ENCODE measurements at regions not wholly inside any gene's neighbourhood (a gene's known extent, or its start where the extent isn't known, plus 50 kb on each side); places are given as distances from the start of the nearest gene placed in this dataset.

DNA sequence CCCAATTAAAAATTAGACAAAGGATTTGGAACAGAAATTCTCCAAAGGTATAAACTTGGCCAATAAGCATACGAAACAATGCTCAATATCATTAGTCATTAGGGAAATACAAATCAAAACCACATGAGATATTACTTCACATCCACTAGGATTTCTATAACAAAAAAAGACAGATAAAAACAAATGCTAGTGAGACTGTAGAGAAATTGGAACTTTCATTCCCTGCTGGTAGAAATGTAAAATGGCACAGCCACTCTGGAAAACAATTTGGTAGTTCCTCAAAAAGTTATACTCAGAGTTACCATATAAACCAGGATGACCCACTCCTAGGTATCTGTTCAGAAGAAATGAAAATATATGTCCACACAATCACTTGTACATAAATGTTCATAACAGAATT lies 71.6 kb downstream of the RPL27A start:
- TF ChIP-seq, protein P1, sequence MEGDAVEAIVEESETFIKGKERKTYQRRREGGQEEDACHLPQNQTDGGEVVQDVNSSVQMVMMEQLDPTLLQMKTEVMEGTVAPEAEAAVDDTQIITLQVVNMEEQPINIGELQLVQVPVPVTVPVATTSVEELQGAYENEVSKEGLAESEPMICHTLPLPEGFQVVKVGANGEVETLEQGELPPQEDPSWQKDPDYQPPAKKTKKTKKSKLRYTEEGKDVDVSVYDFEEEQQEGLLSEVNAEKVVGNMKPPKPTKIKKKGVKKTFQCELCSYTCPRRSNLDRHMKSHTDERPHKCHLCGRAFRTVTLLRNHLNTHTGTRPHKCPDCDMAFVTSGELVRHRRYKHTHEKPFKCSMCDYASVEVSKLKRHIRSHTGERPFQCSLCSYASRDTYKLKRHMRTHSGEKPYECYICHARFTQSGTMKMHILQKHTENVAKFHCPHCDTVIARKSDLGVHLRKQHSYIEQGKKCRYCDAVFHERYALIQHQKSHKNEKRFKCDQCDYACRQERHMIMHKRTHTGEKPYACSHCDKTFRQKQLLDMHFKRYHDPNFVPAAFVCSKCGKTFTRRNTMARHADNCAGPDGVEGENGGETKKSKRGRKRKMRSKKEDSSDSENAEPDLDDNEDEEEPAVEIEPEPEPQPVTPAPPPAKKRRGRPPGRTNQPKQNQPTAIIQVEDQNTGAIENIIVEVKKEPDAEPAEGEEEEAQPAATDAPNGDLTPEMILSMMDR (IDR thresholded peaks at IDR 0.05; ENCODE audit: low read depth, low read length) = no peak
- H3K4me3 ChIP-seq (ENCODE audit: low read depth, low read length) = no peak overlapping the region

DNA sequence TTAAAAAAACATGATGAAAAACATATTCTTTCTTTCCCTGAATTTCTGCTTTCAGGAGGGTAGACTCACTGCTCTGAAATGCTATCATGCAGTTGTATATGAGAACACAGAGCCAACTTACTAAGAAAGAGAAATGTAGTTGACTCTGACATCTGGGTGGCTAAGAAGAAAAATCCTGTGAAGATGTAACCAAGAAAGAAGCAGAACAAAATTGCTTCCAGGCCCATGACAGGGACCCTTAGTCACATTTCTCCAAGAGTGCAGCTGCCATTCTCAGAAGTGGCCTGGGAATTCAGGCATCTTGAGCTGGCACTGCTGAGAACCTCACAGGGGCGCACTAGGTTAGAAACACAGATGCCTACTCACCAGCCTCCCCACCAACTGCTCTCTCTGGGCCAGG lies 73.6 kb downstream of the RPL27A start:
- TF ChIP-seq, protein P1 (IDR thresholded peaks at IDR 0.05; ENCODE audit: low read depth, low read length) = no peak
- H3K4me3 ChIP-seq (ENCODE audit: low read depth, low read length) = no peak overlapping the region

DNA sequence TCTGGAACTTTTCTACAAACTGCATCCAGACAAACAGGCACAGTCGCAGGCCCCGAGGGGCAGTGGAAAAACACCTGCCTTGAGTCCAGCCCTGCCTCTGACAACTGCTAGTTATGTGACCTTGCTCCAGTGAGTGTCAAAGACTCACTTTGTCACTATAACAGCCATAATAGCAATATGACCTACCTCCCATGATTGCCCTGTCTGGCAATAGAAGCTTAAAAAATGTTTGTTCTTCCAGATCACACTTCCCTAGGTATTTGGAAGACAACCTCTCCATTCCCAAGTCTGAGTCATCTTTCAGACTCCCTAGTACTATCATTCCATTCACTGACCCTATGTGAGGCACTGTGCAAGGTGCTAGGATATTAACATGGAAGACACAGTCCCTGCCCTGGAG lies 74.5 kb downstream of the RPL27A start:
- H3K4me3 ChIP-seq (ENCODE audit: low read depth, low read length) = no peak overlapping the region
- TF ChIP-seq, protein P1 (IDR thresholded peaks at IDR 0.05; ENCODE audit: low read depth, low read length) = no peak

DNA sequence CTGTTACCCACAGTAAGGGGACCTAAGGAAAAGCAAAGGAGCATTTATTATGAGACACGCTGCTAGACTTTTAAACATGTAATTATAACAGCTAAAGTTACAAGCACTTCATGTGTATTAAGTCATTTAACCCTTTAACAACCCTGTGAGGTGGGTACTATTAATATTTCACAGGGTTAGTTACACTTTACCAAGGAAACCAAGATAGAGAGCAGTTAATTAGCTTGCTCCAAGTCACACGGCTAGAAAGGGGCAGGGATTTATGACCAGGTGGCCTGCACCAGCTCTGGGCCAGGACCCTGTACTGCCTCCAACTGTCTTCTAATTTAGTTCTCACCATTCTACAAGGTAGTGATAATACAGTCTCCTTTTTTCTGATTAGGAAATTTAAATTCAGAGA lies 74.9 kb downstream of the RPL27A start:
- no peak overlapping the region for H3K4me3 ChIP-seq (ENCODE audit: low read depth, low read length)
- TF ChIP-seq, protein P1 (IDR thresholded peaks at IDR 0.05; ENCODE audit: low read depth, low read length) = no peak

DNA sequence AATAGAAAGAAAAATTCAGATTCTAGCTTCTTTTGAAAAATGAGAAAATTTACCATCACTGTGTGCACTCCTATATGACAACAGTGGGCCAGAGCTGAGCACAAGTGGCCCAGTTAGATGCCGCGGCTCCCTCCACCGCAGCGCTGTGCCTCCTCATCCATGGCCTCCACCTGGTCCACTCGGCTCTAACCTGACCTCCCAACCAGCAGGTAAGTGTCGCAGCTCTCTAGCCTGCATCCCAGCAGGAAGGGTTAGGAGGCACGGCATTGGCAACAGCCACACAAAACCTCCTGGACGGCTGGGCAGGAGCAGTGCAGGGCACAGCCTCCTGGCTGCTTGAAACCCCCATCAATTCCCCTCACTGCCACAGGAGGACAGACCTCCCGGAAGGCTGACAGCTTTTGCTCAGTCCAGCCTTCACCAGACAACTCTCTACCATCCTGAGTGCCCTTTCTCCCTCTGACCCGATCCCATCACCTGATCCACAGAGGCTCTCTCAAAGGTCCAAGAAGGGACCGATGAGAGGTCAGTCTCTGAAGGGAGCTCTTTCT lies 76.1 kb downstream of the RPL27A start:
- H3K4me3 ChIP-seq (ENCODE audit: low read depth, low read length) = no peak overlapping the region
- TF ChIP-seq, protein P1 (IDR thresholded peaks at IDR 0.05; ENCODE audit: low read depth, low read length) = no peak

DNA sequence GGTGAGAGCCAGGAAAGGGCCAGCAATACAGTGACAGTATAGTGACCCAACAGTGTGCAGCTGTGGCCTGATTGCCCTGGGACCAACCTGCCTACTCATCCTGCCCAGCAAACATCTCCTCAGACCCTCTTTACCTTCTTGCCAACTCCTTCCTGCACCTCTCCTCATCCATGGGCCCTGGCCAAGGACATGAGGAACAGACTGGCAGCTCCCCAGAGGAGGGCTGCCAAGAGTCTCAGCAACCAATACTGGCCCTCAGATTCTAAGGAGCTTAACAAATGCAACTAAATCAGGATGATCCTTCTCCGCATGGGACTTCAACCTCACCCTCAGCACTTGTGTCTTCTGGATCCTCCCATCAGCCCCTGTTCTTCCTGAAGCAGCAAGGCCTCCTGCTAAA lies 77.0 kb downstream of the RPL27A start:
- TF ChIP-seq, protein P1 (IDR thresholded peaks at IDR 0.05; ENCODE audit: low read depth, low read length) = no peak
- no peak overlapping the region for H3K4me3 ChIP-seq (ENCODE audit: low read depth, low read length)

DNA sequence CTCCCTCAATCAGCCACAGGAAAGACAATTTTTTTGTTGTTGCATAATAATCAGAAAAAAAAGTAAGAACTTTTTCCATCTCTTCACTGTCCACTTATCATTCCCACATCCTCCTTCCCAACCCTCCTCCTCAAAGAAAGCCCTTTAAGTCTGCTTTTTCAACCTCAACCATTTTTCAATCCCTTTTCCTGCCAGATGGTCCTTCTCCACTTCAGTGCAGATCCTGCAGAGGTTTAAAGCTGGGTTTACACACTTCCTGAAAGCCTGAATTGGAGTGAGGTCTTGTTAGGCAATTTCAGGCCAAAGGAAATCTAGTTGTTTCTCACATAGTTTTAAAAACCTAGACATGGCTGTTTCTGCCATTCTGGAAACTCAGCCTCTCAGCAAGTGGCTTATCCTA lies 78.3 kb downstream of the RPL27A start:
- TF ChIP-seq, protein P1 (IDR thresholded peaks at IDR 0.05; ENCODE audit: low read depth, low read length) = no peak
- H3K4me3 ChIP-seq (ENCODE audit: low read depth, low read length) = no peak overlapping the region
